PC-9 (cell line): ENCODE measurements at regions not wholly inside any gene's neighbourhood (a gene's known extent, or its start where the extent isn't known, plus 50 kb on each side); places are given as distances from the start of the nearest gene placed in this dataset.

Source experiments
- BruUV-seq: library from RNA; stranded (reverse); fragments of 400-500 nt; replicated peaks from 2 replicates; lab custom pipeline; 2021; lab: Mats Ljungman, UMichigan
- CTCF ChIA-PET: fragments of 300-600 bp; sonication (Branson Sonifier 250); formaldehyde crosslinking; loops from one replicate; lab custom pipeline; 2022; ENCODE audit warnings: antibody characterized with exemption; lab: Charles Lee
- POLR2A ChIA-PET: fragments of 300-600 bp; sonication (Branson Sonifier 250); formaldehyde crosslinking; loops from one replicate; lab custom pipeline; 2022; ENCODE audit warnings: antibody characterized with exemption; ENCODE audit not compliant: unreplicated experiment; lab: Charles Lee
- DNase-seq, 2 experiments: peaks; one replicate each; pipeline versions ENCODE4 v3.0.0 to v3.0.0-alpha.2; 2015 to 2022; ENCODE audit warnings: mixed read lengths in 1 of 2
- H2AFZ ChIP-seq: fragments of 200-600 bp; sonication (generic); 2 replicates; pipeline ENCODE4 v1.8.1; 2017; ENCODE audit warnings: antibody characterized with exemption
- H3F3A ChIP-seq: fragments of 200-600 bp; sonication (generic); 2 replicates; pipeline ENCODE4 v1.8.1; 2017; ENCODE audit warnings: antibody characterized with exemption, mild to moderate bottlenecking, low read depth; ENCODE audit not compliant: insufficient read depth
- H3K27ac ChIP-seq: fragments of 200-600 bp; sonication (generic); 2 replicates; pipeline ENCODE4 v1.6.1; 2016; ENCODE audit warnings: mixed run types
- H3K27me3 ChIP-seq: fragments of 200-600 bp; sonication (generic); 2 replicates; pipeline ENCODE4 v1.6.1; 2016; ENCODE audit warnings: low read depth, mixed run types; ENCODE audit not compliant: insufficient read depth
- H3K36me3 ChIP-seq: fragments of 200-600 bp; sonication (generic); 2 replicates; pipeline ENCODE4 v1.6.1; 2016; ENCODE audit warnings: low read depth, mixed run types
- H3K4me1 ChIP-seq: fragments of 200-600 bp; sonication (generic); replicated peaks from 2 replicates; pipeline ENCODE4 v1.6.1; 2016; ENCODE audit warnings: mixed run types; ENCODE audit not compliant: insufficient read depth
- H3K4me2 ChIP-seq: fragments of 200-600 bp; sonication (generic); 2 replicates; pipeline ENCODE4 v1.6.1; 2017; ENCODE audit warnings: mixed run types
- H3K4me3 ChIP-seq: fragments of 200-600 bp; sonication (generic); 2 replicates; pipeline ENCODE4 v1.6.1; 2016; ENCODE audit warnings: mixed run types
- H3K79me2 ChIP-seq: fragments of 200-600 bp; sonication (generic); 2 replicates; pipeline ENCODE4 v1.6.1; 2017; ENCODE audit warnings: low read depth, mixed run types
- H3K9me2 ChIP-seq: fragments of 200-600 bp; sonication (generic); 2 replicates; pipeline ENCODE4 v1.8.1; 2017; ENCODE audit warnings: mild to moderate bottlenecking; ENCODE audit not compliant: insufficient read depth
- H3K9me3 ChIP-seq: fragments of 200-600 bp; sonication (generic); 2 replicates; pipeline ENCODE4 v1.8.1; 2016; ENCODE audit warnings: low read depth; ENCODE audit not compliant: insufficient read depth
- H4K20me1 ChIP-seq: fragments of 200-600 bp; sonication (generic); 2 replicates; pipeline ENCODE4 v1.8.1; 2017; ENCODE audit not compliant: insufficient read depth
- EZH2 ChIP-seq: fragments of 200-600 bp; sonication (generic); IDR thresholded peaks from 2 replicates; pipeline ENCODE4 v1.8.0; 2017; ENCODE audit warnings: antibody characterized with exemption, low read depth
- intact Hi-C: fragments of 100-400 bp; cut with micrococcal nuclease; formaldehyde crosslinking; loops from one replicate; pipeline ENCODE4 v1.10.0; 2022; ENCODE audit not compliant: unreplicated experiment
- TF ChIP-seq, protein P1 (sequence below): fragments of 200-600 bp; sonication (generic); conservative IDR thresholded peaks from 2 replicates; pipeline ENCODE4 v1.6.1; 2017; ENCODE audit warnings: mixed run types, antibody characterized with exemption, mild to moderate bottlenecking, moderate library complexity

DNA sequence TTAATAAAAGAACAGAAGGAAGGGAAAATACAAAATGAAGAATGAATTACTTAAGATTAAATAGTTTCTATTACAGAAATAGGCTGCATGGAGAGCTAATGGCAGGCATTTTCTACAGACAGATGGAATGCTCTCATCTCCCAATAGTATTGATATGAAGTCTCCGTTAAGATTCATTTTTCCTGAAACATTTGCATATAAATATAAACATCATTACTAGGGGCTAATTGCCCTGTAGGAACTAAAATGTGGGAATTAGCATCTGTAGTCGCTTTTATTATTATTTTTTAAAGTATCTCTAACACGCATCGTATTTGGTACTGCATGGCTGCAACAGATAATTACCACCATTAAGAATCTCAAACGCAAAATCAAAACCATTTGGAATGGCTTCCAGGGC is 2275.5 kb downstream of the MAT2B start:
- DNase-seq, result no peak
- no peaks in the 10 kb centered on the region for H3F3A ChIP-seq
- H3K27me3 ChIP-seq, result no peaks in the 10 kb centered on the region
- no TSS peak for BruUV-seq
- H3K36me3 ChIP-seq, result no peaks in the 10 kb centered on the region
- H3K4me1 ChIP-seq, result no peaks in the 10 kb centered on the region
- H4K20me1 ChIP-seq, result no peaks in the 10 kb centered on the region
- H3K79me2 ChIP-seq, result no peaks in the 10 kb centered on the region
- no peaks in the 10 kb centered on the region for H3K9me2 ChIP-seq
- no peak for TF ChIP-seq EZH2
- TF ChIP-seq, protein P1, sequence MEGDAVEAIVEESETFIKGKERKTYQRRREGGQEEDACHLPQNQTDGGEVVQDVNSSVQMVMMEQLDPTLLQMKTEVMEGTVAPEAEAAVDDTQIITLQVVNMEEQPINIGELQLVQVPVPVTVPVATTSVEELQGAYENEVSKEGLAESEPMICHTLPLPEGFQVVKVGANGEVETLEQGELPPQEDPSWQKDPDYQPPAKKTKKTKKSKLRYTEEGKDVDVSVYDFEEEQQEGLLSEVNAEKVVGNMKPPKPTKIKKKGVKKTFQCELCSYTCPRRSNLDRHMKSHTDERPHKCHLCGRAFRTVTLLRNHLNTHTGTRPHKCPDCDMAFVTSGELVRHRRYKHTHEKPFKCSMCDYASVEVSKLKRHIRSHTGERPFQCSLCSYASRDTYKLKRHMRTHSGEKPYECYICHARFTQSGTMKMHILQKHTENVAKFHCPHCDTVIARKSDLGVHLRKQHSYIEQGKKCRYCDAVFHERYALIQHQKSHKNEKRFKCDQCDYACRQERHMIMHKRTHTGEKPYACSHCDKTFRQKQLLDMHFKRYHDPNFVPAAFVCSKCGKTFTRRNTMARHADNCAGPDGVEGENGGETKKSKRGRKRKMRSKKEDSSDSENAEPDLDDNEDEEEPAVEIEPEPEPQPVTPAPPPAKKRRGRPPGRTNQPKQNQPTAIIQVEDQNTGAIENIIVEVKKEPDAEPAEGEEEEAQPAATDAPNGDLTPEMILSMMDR, result no peak
- intact Hi-C loops, result no loop called here
- no peak overlapping the region for H2AFZ ChIP-seq
- POLR2A ChIA-PET, result no interaction called here
- no peak overlapping the region for H3K4me2 ChIP-seq
- CTCF ChIA-PET, result no interaction called here
- no peaks in the 10 kb centered on the region for H3K9me3 ChIP-seq
- H3K4me3 ChIP-seq, result no peak overlapping the region
- no peak overlapping the region for H3K27ac ChIP-seq

- H3K27me3 ChIP-seq, result no peaks in the 10 kb centered on the region
- H3K9me2 ChIP-seq, result no peaks in the 10 kb centered on the region
- no peak overlapping the region for H3K4me3 ChIP-seq
- H3K4me1 ChIP-seq, result no peaks in the 10 kb centered on the region
- ChIA-PET POLR2A (no interaction called here), CTCF (no interaction called here)
- intact Hi-C loops, result no loop called here
- no peak overlapping the region for H3K27ac ChIP-seq
- H3F3A ChIP-seq, result no peaks in the 10 kb centered on the region
- no peak overlapping the region for H3K4me2 ChIP-seq
- no peaks in the 10 kb centered on the region for H4K20me1 ChIP-seq
- no peaks in the 10 kb centered on the region for H3K9me3 ChIP-seq
- 0 out of 2 replicates have a peak overlapping the region, but pooled peaks have one; percentile 23 for H2AFZ ChIP-seq
- TF ChIP-seq, protein P1, result no peak
- TF ChIP-seq EZH2, result no peak
- H3K36me3 ChIP-seq, result no peaks in the 10 kb centered on the region
- no TSS peak for BruUV-seq
- no peak for DNase-seq
- no peaks in the 10 kb centered on the region for H3K79me2 ChIP-seq
Measured at GRCh38 chr5:165781738-165782137, 2276.3 kb downstream of the MAT2B start.

DNA sequence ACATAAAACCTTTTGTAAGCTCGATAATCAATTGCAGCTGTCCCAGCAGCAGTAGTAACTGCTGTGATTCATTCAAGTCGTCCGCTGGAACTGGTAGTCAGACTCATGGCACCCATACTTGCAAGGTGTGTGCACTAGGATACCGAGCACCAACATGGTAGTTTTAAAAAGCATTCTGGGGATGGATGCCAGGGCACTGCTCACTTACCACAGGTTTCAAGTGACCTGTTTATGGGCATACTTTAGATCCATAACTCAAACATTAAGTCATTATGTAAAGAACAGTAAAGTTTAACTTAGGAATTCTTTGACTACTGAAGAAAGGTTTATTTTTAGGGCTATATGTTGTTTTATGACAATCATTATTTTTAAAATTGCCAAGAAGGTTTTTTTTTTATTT is 2277.6 kb downstream of the MAT2B start:
- H4K20me1 ChIP-seq, result no peaks in the 10 kb centered on the region
- H3K27me3 ChIP-seq, result no peaks in the 10 kb centered on the region
- POLR2A ChIA-PET, result no interaction called here
- H3K9me2 ChIP-seq, result no peaks in the 10 kb centered on the region
- no peak overlapping the region for H3K4me2 ChIP-seq
- no peaks in the 10 kb centered on the region for H3F3A ChIP-seq
- no peaks in the 10 kb centered on the region for H3K9me3 ChIP-seq
- no TSS peak for BruUV-seq
- TF ChIP-seq, protein P1, result no peak
- no peak for TF ChIP-seq EZH2
- intact Hi-C loops, result no loop called here
- CTCF ChIA-PET, result no interaction called here
- H3K4me3 ChIP-seq, result no peak overlapping the region
- no peak for DNase-seq
- no peaks in the 10 kb centered on the region for H3K4me1 ChIP-seq
- no peaks in the 10 kb centered on the region for H3K36me3 ChIP-seq
- H2AFZ ChIP-seq, result no peak overlapping the region
- H3K79me2 ChIP-seq, result no peaks in the 10 kb centered on the region
- H3K27ac ChIP-seq, result no peak overlapping the region
